Pulmonary artery endothelial cell (primary cell): ENCODE measurements at regions not wholly inside any gene's neighbourhood (a gene's known extent, or its start where the extent isn't known, plus 50 kb on each side); places are given as distances from the start of the nearest gene placed in this dataset.

Experiments
- DNase-seq: peaks from one replicate; pipeline ENCODE4 v3.0.0-alpha.2; 2011; ENCODE audit warnings: low read depth, low spot score

DNA sequence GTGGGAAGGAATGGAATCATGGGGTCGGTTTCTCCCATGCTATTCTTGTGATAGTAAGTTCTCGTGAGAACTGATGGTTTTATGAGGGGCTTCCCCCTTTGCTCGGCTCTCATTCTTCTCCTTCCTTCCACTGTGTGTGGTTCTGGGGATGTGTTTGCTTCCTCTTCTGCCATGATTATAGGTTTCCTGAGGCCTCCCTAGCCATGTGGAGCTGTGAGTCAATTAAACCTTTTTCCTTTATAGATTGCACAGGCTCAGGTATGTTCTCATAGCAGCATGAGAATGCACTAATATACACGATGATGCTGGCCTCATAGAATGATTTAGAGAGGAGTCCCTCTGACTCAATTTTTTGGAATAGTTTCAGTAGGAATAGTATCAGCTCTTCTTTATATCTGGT is 195.4 kb upstream of the IVNS1ABP start:
- DNase-seq = no peak

DNA sequence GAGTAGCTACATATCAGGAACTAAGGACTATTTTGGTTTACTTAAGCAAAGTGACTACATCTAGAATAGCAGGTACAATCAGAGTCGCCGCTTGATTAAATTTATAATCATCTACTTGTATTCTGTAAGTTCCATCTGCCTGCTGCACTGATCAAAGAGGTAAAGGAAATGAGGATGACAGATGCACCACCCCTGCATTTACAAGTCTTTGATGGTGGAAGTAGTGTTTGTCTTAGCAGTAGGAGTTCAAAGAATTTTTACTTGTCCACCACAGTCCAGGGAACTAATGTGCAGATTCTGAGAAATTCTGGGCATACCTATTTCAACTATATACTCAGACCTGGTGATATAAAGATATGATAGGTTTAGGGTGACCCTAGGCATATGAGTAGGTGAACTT is 184.1 kb upstream of the IVNS1ABP start:
- DNase-seq = no peak

DNA sequence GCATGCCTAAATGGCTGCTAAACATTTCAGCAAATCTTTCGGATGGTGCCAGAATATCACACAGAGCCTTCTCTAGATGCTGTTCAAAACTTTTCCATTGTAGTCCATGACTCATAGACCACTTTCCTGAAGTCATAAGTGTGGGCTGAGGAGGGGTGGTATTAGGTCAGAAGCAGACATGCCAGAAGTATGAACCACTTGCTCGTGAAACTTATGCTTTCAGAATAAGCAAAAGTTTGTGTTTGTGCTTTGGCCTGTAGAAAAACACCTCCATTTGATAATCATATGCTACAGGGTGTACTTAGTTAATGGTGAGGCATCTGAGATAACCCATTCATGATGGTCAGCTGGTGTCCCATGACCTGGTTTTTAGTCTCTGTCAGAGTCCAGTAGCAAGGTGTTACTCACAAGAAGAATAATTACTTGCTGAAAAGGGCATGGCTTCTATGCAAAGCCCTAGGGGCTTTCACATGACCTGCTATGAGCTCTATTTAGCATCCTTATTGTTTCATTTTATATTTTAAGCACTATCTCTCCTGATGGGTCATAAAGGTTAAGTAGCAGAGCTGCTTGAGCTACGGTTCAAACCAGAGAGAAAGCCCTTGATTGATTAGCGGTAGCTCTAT is 183.1 kb upstream of the IVNS1ABP start:
- peak; percentile 44 for DNase-seq

DNA sequence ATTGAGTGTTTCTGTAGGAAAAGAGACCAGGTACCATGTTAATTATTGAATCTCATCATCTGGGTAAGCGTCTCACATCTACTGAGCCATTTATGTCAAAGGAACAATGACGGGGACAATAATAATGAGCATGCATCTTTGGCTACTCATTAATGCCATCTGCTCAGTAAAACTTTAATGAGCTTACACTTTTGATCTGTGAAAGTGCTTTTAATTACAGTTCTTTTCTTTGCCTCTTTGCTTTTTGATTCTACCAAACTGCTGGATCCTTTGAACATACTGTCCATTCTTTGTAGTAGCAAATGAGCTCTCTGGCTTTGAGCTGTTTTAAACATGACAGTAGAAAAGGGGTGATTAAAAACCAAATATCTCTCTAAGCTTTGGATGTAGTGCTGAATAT is 181.2 kb upstream of the IVNS1ABP start:
- DNase-seq = no peak

DNA sequence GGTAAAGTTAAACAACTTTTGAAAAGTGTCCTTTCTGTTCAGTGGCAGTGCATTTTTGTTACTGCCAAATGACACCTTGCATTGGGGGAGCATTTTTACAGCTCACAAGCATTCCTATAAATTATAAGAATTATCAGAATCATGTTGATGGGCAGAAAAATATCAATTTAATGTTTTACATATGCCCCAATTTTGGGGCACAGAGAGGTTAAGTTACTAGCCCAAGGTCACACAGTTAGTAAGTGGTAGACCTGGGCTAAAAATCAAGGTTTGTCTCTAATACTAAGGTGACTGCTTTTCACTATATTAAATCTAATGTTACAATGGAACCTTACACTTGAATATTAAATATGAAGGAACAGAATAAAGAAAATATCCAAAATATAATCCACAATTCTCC is 180.1 kb upstream of the IVNS1ABP start:
- DNase-seq = no peak

DNA sequence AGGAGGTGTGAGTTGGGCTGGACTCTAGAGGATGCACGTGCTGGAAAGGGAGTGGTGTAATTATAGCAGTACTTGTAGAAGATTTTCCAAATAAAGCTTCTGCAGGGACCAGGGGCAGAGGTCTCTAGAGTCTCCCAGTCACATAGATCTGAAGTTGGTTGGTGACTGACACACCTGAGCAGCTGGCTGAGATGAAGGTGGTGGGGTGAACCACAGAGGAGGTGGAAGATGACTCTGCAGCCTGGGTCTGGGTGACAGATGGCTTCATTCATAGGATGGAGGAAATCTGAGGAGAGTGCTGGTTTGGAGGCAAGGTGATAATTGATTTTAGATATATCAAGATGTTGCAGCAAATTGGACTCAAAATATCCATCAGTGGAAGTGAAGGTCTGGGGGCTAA is 178.9 kb upstream of the IVNS1ABP start:
- no peak for DNase-seq

DNA sequence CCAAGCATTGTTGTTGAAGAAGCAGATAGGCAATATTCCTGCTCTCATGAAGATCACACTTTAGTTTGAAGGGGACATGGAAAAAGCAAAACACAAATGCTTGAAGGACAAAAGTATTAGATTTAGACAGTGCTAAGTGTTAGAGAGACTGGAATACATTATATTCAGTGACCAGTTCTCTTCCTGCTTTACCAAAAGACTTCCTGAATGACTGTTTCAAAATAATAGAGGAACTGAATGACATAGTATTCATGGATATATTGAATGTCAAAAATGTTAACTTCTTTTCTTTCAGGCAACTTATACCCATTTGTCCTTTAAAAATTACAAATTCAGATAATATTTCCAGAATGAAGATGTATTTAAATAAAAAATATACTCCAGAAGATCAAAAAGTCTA is 178.0 kb upstream of the IVNS1ABP start:
- DNase-seq = no peak

DNA sequence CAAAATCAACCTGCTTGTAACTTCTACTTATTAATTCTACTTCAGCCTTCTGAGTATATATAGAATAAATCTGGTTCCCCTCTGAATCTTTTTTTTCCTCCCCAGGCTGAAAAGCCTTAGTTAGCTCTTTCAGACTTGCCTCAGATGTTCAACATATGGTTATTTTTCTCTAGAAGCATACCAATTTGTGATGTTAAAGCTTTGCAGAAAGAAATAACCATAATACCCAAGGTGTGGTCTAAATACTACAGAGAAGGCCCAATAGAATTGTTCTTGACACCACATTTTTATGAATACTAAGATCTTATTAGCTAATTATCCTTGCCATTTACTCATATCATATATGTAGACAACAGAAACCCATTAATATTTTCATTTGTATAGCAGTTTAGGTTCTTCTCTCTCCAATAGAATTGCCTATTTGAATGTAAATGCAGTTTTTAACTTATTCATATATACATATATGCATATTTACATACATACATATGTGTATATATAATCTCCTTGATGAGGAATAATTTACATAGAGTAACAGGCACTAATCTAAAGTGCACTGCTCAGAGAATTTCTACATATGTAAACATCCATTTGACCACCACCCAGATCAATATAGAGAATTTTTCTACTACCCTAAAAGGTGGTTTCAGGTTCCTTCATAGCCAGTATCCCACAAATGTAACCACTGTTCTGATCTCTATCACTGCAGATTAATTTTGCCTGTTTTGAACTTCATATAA is 175.2 kb upstream of the IVNS1ABP start:
- no peak for DNase-seq

DNA sequence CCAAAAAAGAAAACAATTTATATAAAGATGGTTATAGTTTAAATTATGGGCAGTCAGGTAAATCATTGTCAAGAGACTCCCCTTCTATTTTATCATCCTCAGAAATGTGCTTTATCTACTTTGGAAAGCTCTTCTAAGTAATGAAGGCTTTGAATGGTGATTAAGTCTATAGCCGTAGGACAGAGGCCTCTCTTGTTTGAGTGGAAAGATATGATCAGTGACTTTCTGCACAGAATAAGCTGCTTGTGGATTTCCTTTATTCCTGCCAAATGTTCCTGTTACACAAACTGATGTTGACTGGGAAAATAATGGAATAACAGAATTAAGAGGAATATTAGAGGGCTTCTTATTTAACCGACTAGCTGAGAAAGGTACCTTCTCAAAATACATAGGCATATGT is 174.6 kb upstream of the IVNS1ABP start:
- no peak for DNase-seq

DNA sequence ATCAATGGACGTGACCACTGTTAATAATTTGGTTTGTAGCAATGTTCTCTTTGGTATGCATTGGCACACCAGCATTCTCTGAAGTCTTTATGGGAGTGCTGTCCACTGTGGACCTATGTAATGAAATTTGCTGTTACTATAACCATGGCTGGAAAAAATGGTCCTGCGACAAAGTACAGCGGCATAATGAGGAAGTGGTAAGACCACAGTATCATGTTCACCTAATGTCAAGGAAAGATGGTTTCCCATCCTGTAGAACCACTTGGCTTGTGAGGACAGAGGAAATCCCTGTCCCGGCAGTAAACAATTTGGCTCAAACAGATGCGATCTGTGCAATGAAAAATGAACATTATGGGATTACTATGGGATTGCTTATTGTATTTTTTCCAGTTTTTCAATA is 173.9 kb upstream of the IVNS1ABP start:
- no peak for DNase-seq

DNA sequence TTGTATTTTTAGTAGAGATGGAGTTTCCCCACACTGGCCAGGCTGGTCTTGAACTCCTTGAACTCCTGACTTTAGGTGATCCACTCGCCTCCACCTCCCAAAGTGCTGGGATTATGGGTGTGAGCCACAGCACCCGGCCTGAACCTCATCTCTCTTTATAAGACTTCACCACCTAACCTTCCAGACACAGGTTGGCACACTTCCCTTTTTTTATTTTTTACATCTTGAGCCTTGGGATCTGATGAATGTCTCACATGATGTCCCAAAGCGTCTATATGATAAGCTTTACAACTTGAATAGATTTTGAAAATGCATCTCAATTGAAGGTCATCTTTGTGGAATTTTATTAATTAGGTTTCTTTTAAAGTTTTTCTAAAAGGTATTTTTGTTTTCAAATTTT is 172.4 kb upstream of the IVNS1ABP start:
- no peak for DNase-seq

DNA sequence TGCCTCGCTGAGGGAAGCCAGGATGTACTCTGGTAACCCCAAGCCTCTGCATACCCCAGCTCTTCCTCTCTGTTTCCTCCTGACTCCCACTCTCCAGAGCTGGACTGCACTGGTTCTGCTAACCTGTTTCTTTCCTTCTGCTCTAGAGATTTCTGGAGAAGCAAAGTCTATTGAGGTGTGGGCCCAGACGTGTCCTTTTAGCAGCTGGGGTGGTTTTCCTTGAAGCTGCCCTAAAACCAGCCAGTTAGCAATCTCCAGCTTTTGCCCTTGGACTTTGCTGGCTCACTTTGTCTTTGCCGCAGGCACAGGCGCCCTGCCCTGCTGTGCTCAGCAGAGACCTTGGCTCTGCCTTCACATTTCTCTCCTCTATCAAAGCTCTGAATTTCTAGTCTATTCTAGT is 171.8 kb upstream of the IVNS1ABP start:
- DNase-seq = no peak

DNA sequence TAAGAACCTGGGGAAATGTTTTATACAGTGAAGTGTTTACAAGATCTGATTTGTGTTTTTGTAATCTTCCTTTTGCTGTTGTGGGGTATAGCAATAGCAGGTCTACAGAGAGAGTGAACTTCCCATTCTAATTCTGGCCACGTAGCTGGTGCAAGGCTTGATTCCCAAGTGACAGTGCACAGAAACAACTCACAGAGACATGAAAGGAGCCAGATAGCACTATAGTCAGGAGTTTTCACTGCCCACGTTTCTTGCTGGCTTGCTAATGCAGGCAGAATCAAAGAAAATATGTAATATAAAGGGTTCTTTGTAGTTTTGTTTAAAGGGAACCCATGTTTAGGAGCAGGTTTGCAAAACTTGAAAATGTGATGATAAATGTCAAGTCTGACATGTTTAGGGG is 170.9 kb upstream of the IVNS1ABP start:
- DNase-seq = no peak

DNA sequence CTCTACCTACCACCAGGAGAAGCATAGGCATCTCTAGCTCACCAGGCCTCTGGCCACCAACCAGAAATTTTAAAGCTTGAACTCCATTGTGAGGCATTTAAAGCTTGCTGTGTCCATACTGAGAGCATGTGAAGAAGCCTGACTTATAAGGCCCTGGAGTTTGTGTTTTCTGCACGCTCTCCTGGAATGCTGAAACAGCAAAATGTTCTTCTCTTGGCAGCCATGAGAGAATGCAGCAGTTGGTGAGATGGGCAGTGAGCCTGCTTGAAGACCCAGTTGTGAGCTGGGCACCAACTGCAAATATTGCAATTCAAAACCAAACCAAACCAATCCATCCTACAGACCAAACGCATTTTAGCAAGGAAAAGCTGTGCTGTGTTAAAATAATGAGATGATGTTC is 170.0 kb upstream of the IVNS1ABP start:
- DNase-seq = no peak

DNA sequence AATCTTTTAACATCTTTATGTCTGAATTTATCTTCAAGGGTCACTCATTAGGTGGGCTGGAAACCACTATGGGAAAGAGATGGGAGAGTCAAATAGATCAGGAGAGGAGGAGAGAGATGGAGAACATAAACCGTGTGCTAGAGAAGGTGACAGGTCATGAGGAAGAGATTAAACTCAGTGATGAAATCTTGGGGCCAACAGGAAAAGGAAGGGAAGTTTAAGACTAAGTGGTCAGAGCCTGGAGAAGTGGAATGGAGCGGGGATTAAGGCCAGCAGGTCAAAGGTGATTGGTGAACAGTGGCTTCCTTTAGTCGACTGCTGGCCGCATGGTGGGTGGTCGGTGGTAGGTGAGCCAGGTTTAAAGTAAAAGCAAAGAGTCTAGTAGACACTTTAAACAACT is 169.3 kb upstream of the IVNS1ABP start:
- DNase-seq = no peak

DNA sequence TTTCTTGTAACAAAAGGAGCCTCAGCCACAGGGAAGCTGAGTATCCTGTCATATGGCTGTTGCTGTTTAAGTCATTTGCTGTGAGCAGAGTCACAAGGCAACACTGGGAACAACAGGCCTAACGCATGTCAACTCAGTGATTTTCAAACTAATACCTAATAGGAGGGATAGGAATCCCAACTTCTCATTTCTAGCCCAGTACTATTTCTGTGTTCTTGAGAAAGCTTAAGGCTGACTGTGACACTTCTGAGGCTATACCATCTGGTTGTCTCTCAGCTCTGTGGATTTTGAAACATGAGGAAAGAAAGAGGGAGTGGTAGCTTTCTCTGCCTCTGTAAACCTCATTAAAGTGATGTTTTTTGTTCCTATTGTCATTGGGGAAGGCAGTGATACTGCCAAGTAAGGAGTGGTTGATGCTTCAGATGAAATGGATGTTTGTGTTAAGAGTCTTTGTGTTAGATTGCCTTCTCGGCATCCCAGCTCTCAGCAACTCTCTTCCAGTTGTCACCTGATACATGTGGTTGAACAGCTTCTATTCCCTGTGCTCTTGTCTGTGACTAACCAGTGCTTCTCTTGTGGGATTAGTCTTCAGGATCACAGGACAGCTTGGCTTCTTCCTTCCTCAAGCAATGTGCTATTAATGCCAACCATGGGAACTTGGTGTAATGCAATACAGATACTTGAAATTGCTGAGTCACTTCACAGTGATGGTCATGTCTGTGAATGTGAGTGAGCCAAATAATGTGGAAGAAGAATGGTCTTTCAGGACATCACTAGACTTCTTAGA is 166.8 kb upstream of the IVNS1ABP start:
- peak; percentile 8 for DNase-seq

DNA sequence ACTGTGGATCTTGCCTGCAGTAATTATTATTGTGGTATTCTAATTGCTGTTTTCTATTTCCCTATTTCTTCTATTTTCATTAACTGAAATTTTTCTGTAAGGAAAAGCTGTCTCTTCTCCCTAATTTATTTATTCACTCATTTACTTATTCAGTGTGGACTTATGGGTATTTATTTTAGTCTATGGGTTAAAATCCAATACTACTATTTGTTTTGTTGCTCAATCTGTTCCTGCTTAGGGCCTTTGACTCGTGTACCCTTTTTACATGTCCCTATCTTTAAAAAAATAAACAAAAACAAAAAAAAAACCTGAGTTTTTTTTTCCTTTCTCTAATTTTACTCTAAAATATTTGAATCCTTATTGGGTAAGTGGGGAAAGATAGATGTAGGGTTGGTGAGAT is 166.2 kb upstream of the IVNS1ABP start:
- DNase-seq = no peak

DNA sequence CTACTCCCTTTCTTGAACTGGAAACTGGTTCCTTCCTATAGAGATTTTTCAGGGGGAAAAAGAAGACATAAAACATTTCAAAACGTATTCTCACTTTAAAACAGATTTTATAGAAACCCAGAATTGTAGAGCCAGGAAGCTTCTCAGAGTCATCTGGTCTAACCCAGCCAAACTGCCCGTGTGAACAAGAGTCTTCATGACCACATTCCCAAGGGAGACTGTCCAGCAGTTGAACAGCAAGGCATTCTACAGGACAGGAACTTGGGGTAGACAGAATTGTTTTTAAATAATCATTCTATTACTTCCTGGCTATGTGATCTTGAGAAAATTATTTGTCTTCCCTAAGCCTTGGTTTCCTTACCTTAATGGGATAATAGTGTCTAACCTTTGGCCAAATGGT is 163.5 kb upstream of the IVNS1ABP start:
- DNase-seq = no peak

DNA sequence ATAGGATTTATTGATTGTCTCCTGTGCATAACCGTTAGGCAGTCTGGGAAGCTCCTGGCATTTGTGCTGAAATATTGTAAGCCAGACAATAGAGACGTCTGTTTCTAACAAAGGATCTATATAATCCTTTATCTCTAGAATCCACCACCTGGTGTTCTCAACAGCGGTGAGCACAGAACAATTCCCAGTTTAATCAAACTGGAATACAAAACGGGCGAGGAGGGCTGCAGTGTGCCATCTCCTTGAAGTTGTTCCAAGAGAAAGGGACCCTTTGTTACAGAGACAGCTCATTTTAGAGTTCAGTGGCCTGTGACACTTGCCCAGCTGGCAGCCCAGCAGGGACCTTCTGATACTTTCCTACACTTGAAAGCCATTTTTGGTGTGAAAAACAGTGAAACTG is 162.8 kb upstream of the IVNS1ABP start:
- DNase-seq = no peak

DNA sequence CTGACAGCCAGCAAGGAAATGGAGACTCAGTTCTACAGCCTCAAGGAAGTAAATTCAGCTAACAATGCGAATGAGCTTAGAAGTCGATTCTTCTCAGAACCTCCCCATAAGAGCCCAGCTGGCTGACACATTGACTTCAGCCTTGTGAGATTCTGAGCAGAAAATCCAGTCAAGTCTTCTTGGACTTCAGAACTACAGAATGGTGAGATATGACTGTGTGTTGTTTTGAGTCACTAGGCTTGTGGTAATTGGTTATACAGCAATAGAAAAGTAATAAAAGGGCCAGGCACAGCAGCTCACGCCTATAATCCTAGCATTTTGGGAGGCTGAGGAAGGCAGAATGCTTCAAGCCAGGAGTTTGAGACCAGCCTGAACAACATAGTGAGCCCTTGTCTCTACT is 161.8 kb upstream of the IVNS1ABP start:
- no peak for DNase-seq

DNA sequence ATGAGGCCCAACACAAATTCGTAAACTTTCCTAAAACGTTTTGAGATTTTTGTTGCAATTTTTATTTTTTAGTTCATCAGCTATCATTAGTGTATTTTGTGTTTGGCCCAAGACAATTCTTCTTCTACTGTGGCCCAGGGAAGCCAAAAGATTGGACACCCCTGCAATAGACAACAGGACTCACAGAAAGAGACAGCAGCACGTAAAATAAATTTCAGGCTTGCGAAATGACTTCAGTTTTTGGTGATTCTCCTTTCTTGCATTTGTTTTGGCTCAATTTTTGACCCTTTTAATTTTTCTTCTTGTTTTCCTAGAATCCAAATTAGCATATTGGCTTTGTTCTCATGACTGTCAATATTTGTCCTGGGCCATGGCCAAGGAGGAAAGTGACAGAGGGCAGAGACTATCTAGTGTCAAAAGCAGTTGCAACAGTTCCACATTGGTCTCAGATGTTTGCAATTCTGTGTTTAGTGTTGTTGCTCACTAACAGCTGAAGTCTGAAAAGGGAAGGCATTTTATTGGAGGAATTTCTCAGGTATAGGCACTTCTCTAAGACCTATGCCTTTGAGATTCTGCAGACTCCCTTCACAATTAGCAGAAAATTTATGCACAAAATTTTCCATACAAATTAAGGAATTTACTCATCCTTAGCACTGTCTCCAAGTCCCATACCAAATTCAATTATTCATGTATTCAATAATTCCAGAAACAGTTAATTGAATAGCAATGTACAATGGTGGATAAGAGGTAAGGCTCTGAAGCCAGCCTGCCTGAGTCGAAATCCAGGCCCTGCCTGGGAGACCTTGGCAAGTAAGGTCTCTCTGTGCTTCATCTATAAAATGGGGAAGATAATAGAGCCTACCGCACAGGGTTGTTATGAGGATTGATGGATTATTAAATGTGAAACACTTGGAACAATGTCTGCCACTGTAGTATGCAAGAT is 160.9 kb upstream of the IVNS1ABP start:
- no peak for DNase-seq
